GM10248 (cell line): ENCODE measurements at regions not wholly inside any gene's neighbourhood (a gene's known extent, or its start where the extent isn't known, plus 50 kb on each side); places are given as distances from the start of the nearest gene placed in this dataset.

Experiments
- CTCF ChIA-PET: fragments of 300-600 bp; sonication (Branson Sonifier 250); formaldehyde crosslinking; extraction: SDS; loops from one replicate; lab custom pipeline; 2021; ENCODE audit warnings: antibody characterized with exemption; lab: Yijun Ruan, JAX
- POLR2A ChIA-PET: fragments of 350-650 bp; sonication (Branson Sonifier 250); formaldehyde crosslinking; extraction: SDS; loops from one replicate; lab custom pipeline; 2020; ENCODE audit warnings: antibody characterized with exemption; lab: Yijun Ruan, JAX
- DNase-seq: peaks from one replicate; pipeline ENCODE4 v3.0.0; 2012; ENCODE audit errors: extremely low spot score
- TF ChIP-seq, protein P1 (sequence below): IDR thresholded peaks from 2 replicates; pipeline ENCODE4 v1.5.1; 2012; ENCODE audit warnings: mild to moderate bottlenecking, low read depth; ENCODE audit errors: extremely low read depth, missing control alignments, control extremely low read depth

DNA sequence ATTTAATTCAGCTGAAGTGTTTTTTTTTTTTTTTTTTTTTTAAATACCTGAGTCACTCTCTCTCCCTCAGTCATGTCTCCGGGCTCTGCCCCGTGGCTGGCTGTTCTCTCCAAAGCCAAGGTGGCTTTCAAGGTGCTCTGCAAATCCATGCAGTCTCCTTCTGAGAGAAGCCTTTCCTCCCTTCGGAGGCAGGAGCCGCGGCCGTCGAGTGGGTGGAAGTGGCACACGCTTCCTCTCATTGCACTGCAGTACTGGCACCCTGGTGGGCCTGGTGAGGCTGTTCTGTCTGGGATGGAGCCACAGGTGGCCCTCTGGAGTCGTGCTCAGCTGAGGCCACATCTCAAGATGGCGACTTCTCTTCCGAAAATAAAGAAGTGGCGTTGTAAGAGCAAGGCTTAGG lies 221.8 kb downstream of the GLRX3 start:
- DNase-seq = no peak
- POLR2A ChIA-PET = no interaction called here
- CTCF ChIA-PET = no interaction called here
- TF ChIP-seq, protein P1, sequence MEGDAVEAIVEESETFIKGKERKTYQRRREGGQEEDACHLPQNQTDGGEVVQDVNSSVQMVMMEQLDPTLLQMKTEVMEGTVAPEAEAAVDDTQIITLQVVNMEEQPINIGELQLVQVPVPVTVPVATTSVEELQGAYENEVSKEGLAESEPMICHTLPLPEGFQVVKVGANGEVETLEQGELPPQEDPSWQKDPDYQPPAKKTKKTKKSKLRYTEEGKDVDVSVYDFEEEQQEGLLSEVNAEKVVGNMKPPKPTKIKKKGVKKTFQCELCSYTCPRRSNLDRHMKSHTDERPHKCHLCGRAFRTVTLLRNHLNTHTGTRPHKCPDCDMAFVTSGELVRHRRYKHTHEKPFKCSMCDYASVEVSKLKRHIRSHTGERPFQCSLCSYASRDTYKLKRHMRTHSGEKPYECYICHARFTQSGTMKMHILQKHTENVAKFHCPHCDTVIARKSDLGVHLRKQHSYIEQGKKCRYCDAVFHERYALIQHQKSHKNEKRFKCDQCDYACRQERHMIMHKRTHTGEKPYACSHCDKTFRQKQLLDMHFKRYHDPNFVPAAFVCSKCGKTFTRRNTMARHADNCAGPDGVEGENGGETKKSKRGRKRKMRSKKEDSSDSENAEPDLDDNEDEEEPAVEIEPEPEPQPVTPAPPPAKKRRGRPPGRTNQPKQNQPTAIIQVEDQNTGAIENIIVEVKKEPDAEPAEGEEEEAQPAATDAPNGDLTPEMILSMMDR = no peak

DNA sequence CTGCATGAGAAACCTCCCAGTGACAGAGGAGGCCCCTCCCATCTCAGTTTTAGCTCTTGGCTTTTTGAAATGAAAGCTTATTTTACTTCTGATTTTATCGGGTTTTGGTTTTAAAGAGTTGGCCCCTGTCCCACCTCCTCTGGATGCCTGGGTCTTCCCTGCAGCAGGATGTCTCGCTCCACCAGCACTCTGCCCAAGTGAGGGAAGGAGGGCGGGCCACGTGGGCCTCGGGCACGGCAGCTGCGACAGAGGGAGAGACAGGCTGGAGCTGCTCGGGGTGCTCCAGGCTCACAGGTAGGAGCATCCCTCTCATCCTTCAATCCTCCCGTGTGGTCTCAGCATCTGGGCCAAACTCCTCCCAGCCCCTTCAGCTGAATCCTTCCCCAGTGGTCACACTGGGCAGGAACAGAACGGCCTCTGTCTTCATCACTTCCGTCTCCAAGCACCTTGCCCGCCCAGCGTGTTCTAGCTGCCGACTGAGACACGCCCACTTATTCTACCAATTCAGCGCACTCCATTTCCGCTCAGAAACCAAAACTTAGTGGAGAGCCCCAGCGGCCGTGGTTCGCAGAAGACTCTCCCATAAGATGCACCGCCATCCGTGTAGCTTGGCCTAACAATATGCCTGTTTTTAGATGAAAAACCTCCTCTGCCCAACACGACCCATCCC lies 222.9 kb downstream of the GLRX3 start:
- DNase-seq = no peak
- TF ChIP-seq, protein P1 = no peak
- ChIA-PET CTCF (no interaction called here), POLR2A (no interaction called here)

GRCh38 chr10:130359711-130360110 lies 223.5 kb downstream of the GLRX3 start:
- POLR2A ChIA-PET = no interaction called here
- TF ChIP-seq, protein P1 = no peak
- no peak for DNase-seq
- CTCF ChIA-PET = no interaction called here

- no peak for DNase-seq
- ChIA-PET POLR2A (no interaction called here), CTCF (no interaction called here)
- TF ChIP-seq, protein P1 = no peak
These were observed 224.7 kb downstream of the GLRX3 start for GRCh38 chr10:130360826-130361311.

- DNase-seq = no peak
- POLR2A ChIA-PET = no interaction called here
- TF ChIP-seq, protein P1 = no peak
- CTCF ChIA-PET = no interaction called here
These were observed 225.3 kb downstream of the GLRX3 start for GRCh38 chr10:130361351-130362105.

GRCh38 chr10:130362308-130362761 lies 226.1 kb downstream of the GLRX3 start:
- TF ChIP-seq, protein P1 = no peak
- POLR2A ChIA-PET = no interaction called here
- DNase-seq = no peak
- CTCF ChIA-PET = interaction anchor here (0.6 kb wide), 1 partner anchor 1475 kb away, joined by 3 read pairs; no protein-coding TSS in a partner anchor
